Fibroblast of lung (primary cell): ENCODE measurements at regions not wholly inside any gene's neighbourhood (a gene's known extent, or its start where the extent isn't known, plus 50 kb on each side); places are given as distances from the start of the nearest gene placed in this dataset.

Experiments used
- CTCF ChIP-seq, 2 donors: IDR thresholded peaks in 1 of 2; conservative IDR thresholded peaks in 1 of 2; 1 replicate in 1 of 2; 2 replicates in 1 of 2; pipeline ENCODE4 v1.5.1; 2011 to 2012; ENCODE audit warnings: low read length in 2 of 2, control low read depth in 1 of 2, inconsistent platforms in 1 of 2, low read depth in 1 of 2, mild to moderate bottlenecking in 1 of 2
- EZH2 ChIP-seq: IDR thresholded peaks from 2 replicates; pipeline ENCODE4 v1.5.1; 2012; ENCODE audit warnings: low read length, control low read depth, mild to moderate bottlenecking; ENCODE audit errors: missing control alignments

GRCh38 chr4:64598066-64598465 lies 188.8 kb upstream of the TECRL start:
- no peak for TF ChIP-seq CTCF (conservative IDR thresholded peaks at IDR 0.05 in 1 of 2, IDR thresholded peaks at IDR 0.05 in 1 of 2; ENCODE audit: low read depth in 1 of 2, low read length in 2 of 2)
- TF ChIP-seq EZH2: no peak
